ENCODE measurements at regions not wholly inside any gene's neighbourhood (a gene's known extent, or its start where the extent isn't known, plus 50 kb on each side); places are given as distances from the start of the nearest gene placed in this dataset.

GRCh38 chr12:47574252-47575021 lies 131.4 kb downstream of the RPAP3 start:
- TF ChIP-seq POLR2AphosphoS5 (IDR thresholded peaks at IDR 0.05; ENCODE audit: low read length), result no peak
- TF ChIP-seq MAX (IDR thresholded peaks at IDR 0.05; ENCODE audit: low read depth, low read length), result no peak
- TF ChIP-seq NFIC (IDR thresholded peaks at IDR 0.05; ENCODE audit: low read depth, low read length), result no peak
- no peak for TF ChIP-seq MXI1 (IDR thresholded peaks at IDR 0.05; ENCODE audit: low read depth, low read length)
- TF ChIP-seq CTCF (IDR thresholded peaks at IDR 0.05 in 2 of 3, conservative IDR thresholded peaks at IDR 0.05 in 1 of 3; ENCODE audit: control insufficient read depth in 2 of 3, extremely low read depth in 1 of 3, insufficient read depth in 1 of 3, low read depth in 3 of 3, low read length in 3 of 3), result no peak
- no peak for TF ChIP-seq POLR2A (IDR thresholded peaks at IDR 0.05; ENCODE audit: low read depth, low read length)
- TF ChIP-seq EZH2 (IDR thresholded peaks at IDR 0.05; ENCODE audit: borderline replicate concordance, control insufficient read depth, low read depth, low read length), result no peak
- TF ChIP-seq E2F8 (IDR thresholded peaks at IDR 0.05; ENCODE audit: low read depth, partially characterized antibody), result no peak

Measured in GM12878 (cell line).